HepG2 (cell line): ENCODE measurements at regions not wholly inside any gene's neighbourhood (a gene's known extent, or its start where the extent isn't known, plus 50 kb on each side); places are given as distances from the start of the nearest gene placed in this dataset.

Experiments
- ATAC-seq: fragments of 200-7000 bp; cut with Tn5 transposase; 3 replicates; pipeline ENCODE4 v1.9.1; 2020; ENCODE audit warnings: mild to moderate bottlenecking, moderate library complexity
- BruUV-seq: library from RNA; stranded (reverse); fragments of 400-500 nt; replicated peaks from 2 replicates; lab custom pipeline; 2021; lab: Mats Ljungman, UMichigan
- CTCF ChIA-PET: fragments of 300-600 bp; formaldehyde crosslinking; extraction: SDS; loops from one replicate; lab custom pipeline; 2021; ENCODE audit warnings: low total read pairs, inconsistent platforms, low intra/inter-chr PET ratio; lab: Yijun Ruan, JAX
- POLR2A ChIA-PET: fragments of 350-600 bp; sonication (Branson Sonifier 250); formaldehyde crosslinking; loops from one replicate; lab custom pipeline; 2020; ENCODE audit warnings: antibody characterized with exemption, inconsistent platforms; lab: Yijun Ruan, JAX
- DNase-seq: peaks from one replicate; pipeline ENCODE4 v3.0.0-alpha.2; 2015; ENCODE audit warnings: low spot score
- FAIRE-seq: peaks from 3 replicates; lab custom pipeline; 2011; peaks lifted over from hg19 to GRCh38; lab: Jason Lieb, UNC
- H2AFZ ChIP-seq: one replicate; pipeline ENCODE4 v1.6.1; 2011; ENCODE audit warnings: low read length, inconsistent platforms
- H3K27ac ChIP-seq: fragments of 300-600 bp; 3 replicates; pipeline ENCODE4 v1.8.0; 2011; ENCODE audit warnings: mixed run types, mild to moderate bottlenecking, mixed read lengths, low read length, inconsistent platforms; ENCODE audit not compliant: insufficient read depth; ENCODE audit errors: extremely low read length
- H3K27me3 ChIP-seq, 2 experiments: fragments of 200-600 bp in 1 of 2; 2 replicates in 1 of 2; 3 replicates in 1 of 2; pipeline versions ENCODE4 v1.6.0 to v1.8.0; 2011; ENCODE audit warnings: low read length in 2 of 2, mild to moderate bottlenecking in 2 of 2, moderate library complexity in 2 of 2, inconsistent platforms in 1 of 2; ENCODE audit not compliant: insufficient read depth in 2 of 2, control insufficient read depth in 1 of 2
- H3K36me3 ChIP-seq, 2 experiments: fragments of 200-600 bp in 1 of 2; replicated peaks in 1 of 2; 2 replicates in 1 of 2; 3 replicates in 1 of 2; pipeline versions ENCODE4 v1.5.1 to v1.8.0; 2011; ENCODE audit warnings: low read length in 2 of 2, inconsistent platforms in 1 of 2; ENCODE audit not compliant: insufficient read depth in 2 of 2, control insufficient read depth in 1 of 2
- H3K4me1 ChIP-seq: 2 replicates; pipeline ENCODE4 v1.5.1; 2012; ENCODE audit warnings: low read length, inconsistent platforms; ENCODE audit not compliant: insufficient read depth
- H3K4me2 ChIP-seq: 2 replicates; pipeline ENCODE4 v1.6.0; 2011; ENCODE audit warnings: low read depth, low read length, inconsistent platforms
- H3K4me3 ChIP-seq, 3 experiments: fragments of 200-600 bp in 1 of 3; sonication (generic), shearing (Covaris generic) in 1 of 3; replicated peaks in 1 of 3; 2 replicates each; pipeline ENCODE4 v1.5.1; 2011 to 2016; ENCODE audit warnings: low read length in 3 of 3, inconsistent platforms in 2 of 3, low read depth in 2 of 3, mild to moderate bottlenecking in 2 of 3, control low read depth in 1 of 3, mixed read lengths in 1 of 3; ENCODE audit not compliant: insufficient read depth in 1 of 3
- H3K79me2 ChIP-seq: one replicate; pipeline ENCODE4 v1.6.1; 2011; ENCODE audit warnings: low read length, inconsistent platforms; ENCODE audit not compliant: insufficient read depth
- H3K9ac ChIP-seq: 2 replicates; pipeline ENCODE4 v1.6.0; 2011; ENCODE audit warnings: mild to moderate bottlenecking, low read depth, low read length, inconsistent platforms; ENCODE audit not compliant: insufficient read depth
- H3K9me3 ChIP-seq: 2 replicates; pipeline ENCODE4 v1.5.1; 2012; ENCODE audit warnings: mild to moderate bottlenecking, low read length
- H4K20me1 ChIP-seq: 2 replicates; pipeline ENCODE4 v1.6.0; 2011; ENCODE audit warnings: inconsistent platforms, mild to moderate bottlenecking, low read length, moderate library complexity; ENCODE audit not compliant: insufficient read depth
- FOSL2 ChIP-seq: sonication (generic); formaldehyde crosslinking; IDR thresholded peaks from 2 replicates; pipeline ENCODE4 v1.4.0; 2020; ENCODE audit warnings: missing genetic modification reagents
- HOMEZ ChIP-seq: IDR thresholded peaks from 2 replicates; pipeline ENCODE4 v1.6.1; 2016; ENCODE audit warnings: low read depth
- JUNB ChIP-seq: sonication (generic); formaldehyde crosslinking; IDR thresholded peaks from 2 replicates; pipeline ENCODE4 v1.8.0; 2022; ENCODE audit warnings: missing genetic modification reagents, mild to moderate bottlenecking, borderline replicate concordance
- RXRA ChIP-seq: sonication (generic); formaldehyde crosslinking; IDR thresholded peaks from 2 replicates; pipeline ENCODE4 v1.5.1; 2020; ENCODE audit warnings: missing genetic modification reagents
- SAFB2 ChIP-seq: sonication (generic); formaldehyde crosslinking; IDR thresholded peaks from 2 replicates; pipeline ENCODE4 v1.5.1; 2020; ENCODE audit warnings: missing genetic modification reagents, low read depth, mild to moderate bottlenecking, borderline replicate concordance
- SMARCE1 ChIP-seq: fragments of 450-650 bp; IDR thresholded peaks from 2 replicates; pipeline ENCODE4 v1.6.1; 2017; ENCODE audit warnings: borderline replicate concordance
- SMC3 ChIP-seq: IDR thresholded peaks from 2 replicates; pipeline ENCODE4 v1.6.1; 2011; ENCODE audit warnings: low read length, improper control_type of control experiment
- SOX5 ChIP-seq: IDR thresholded peaks from 2 replicates; pipeline ENCODE4 v1.6.1; 2016; ENCODE audit warnings: borderline replicate concordance
- TFDP2 ChIP-seq: sonication (generic); formaldehyde crosslinking; IDR thresholded peaks from 2 replicates; pipeline ENCODE4 v1.4.0; 2020; ENCODE audit warnings: missing genetic modification reagents
- TP53 ChIP-seq: sonication (generic); formaldehyde crosslinking; conservative IDR thresholded peaks from 2 replicates; pipeline ENCODE4 v1.4.0; 2020; ENCODE audit warnings: missing genetic modification reagents
- ZBTB33 ChIP-seq: sonication (generic); formaldehyde crosslinking; IDR thresholded peaks from 2 replicates; pipeline ENCODE4 v1.4.0; 2020; ENCODE audit warnings: missing genetic modification reagents
- ZFP37 ChIP-seq: sonication (generic); formaldehyde crosslinking; IDR thresholded peaks from 2 replicates; pipeline ENCODE4 v1.4.0; 2020; ENCODE audit warnings: missing genetic modification reagents, borderline replicate concordance
- ZNF34 ChIP-seq: sonication (generic); formaldehyde crosslinking; IDR thresholded peaks from 2 replicates; pipeline ENCODE4 v1.4.0; 2020; ENCODE audit warnings: mild to moderate bottlenecking, missing genetic modification reagents, borderline replicate concordance
- ZNF431 ChIP-seq: sonication (generic); formaldehyde crosslinking; IDR thresholded peaks from 2 replicates; pipeline ENCODE4 v1.9.0; 2022; ENCODE audit warnings: missing genetic modification reagents, low read depth, mild to moderate bottlenecking, borderline replicate concordance
- ZNF446 ChIP-seq: sonication (generic); formaldehyde crosslinking; IDR thresholded peaks from 2 replicates; pipeline ENCODE4 v1.5.0; 2020; ENCODE audit warnings: mild to moderate bottlenecking, missing genetic modification reagents
- ZNF484 ChIP-seq: sonication (generic); formaldehyde crosslinking; IDR thresholded peaks from 2 replicates; pipeline ENCODE4 v1.5.1; 2020; ENCODE audit warnings: mild to moderate bottlenecking, low read depth, missing genetic modification reagents, borderline replicate concordance
- ZNF556 ChIP-seq: sonication (generic); formaldehyde crosslinking; IDR thresholded peaks from 2 replicates; pipeline ENCODE4 v1.4.0; 2020; ENCODE audit warnings: mild to moderate bottlenecking, missing genetic modification reagents, borderline replicate concordance
- ZNF564 ChIP-seq: sonication (generic); formaldehyde crosslinking; IDR thresholded peaks from 2 replicates; pipeline ENCODE4 v1.8.1; 2023; ENCODE audit warnings: mild to moderate bottlenecking, missing genetic modification reagents
- ZSCAN5A ChIP-seq: sonication (generic); formaldehyde crosslinking; IDR thresholded peaks from 2 replicates; pipeline ENCODE4 v1.8.0; 2022; ENCODE audit warnings: mild to moderate bottlenecking, missing genetic modification reagents, borderline replicate concordance
- WGBS: methylation state at CpG from one replicate; pipeline ENCODE4 v1.1.6; 2017; ENCODE audit warnings: low lambda C conversion rate; 5-methylcytosine and 5-hydroxymethylcytosine counted together
- in situ Hi-C: cut with HindIII; loops from 2 replicates; pipeline ENCODE4 v1.10.0; 2017; ENCODE audit warnings: low pct_unique_long_range_greater_than_20kb; ENCODE audit not compliant: extremely low pct_ligation_motif_present
- intact Hi-C: fragments of 100-400 bp; cut with micrococcal nuclease; formaldehyde crosslinking; loops from one replicate; pipeline ENCODE4 v1.10.0; 2022; ENCODE audit not compliant: unreplicated experiment

GRCh38 chr21:20343186-20343585 is 655.0 kb upstream of the NCAM2 start (continued):
- no peak for TF ChIP-seq ZBTB33 (CRISPR knock-in tag)
- TF ChIP-seq JUNB (CRISPR knock-in tag), result no peak
- TF ChIP-seq HOMEZ (CRISPR knock-in tag), result no peak
- TF ChIP-seq SAFB2 (CRISPR knock-in tag), result no peak
- TF ChIP-seq ZSCAN5A (CRISPR knock-in tag), result no peak
- no peak for TF ChIP-seq SOX5 (CRISPR knock-in tag)
- TF ChIP-seq ZNF431 (CRISPR knock-in tag), result no peak
- TF ChIP-seq ZNF564, result no peak

GRCh38 chr21:20351138-20351537 is 647.1 kb upstream of the NCAM2 start:
- 1% methylated on average over 4 of the region's 4 CpGs for WGBS

More at GRCh38 chr21:20351138-20351537, 647.1 kb upstream of the NCAM2 start:
- no peak for FAIRE-seq
- Histone ChIP-seq H3K9ac (no peak overlapping the region), H3K27me3 (no peaks in the 10 kb centered on the region), H3K36me3 (no peaks in the 10 kb centered on the region), H3K4me3 (no peak overlapping the region), H3K9me3 (peaks cover 83% of the 10 kb centered on the region), H3K79me2 (no peaks in the 10 kb centered on the region), H3K27ac (no peak overlapping the region), H3K4me1 (no peaks in the 10 kb centered on the region), H2AFZ (no peak overlapping the region), H4K20me1 (no peaks in the 10 kb centered on the region), H3K4me2 (no peak overlapping the region)
- intact Hi-C loops (no loop called here), in situ Hi-C loops (no loop called here)
- ChIA-PET POLR2A (no interaction called here), CTCF (no interaction called here)
- no peak for ATAC-seq
- DNase-seq, result no peak
- no peak for TF ChIP-seq SMARCE1
- no peak for TF ChIP-seq SMC3
- TF ChIP-seq TP53 (CRISPR knock-in tag), result no peak
- TF ChIP-seq ZNF34 (CRISPR knock-in tag), result no peak
- no peak for TF ChIP-seq FOSL2 (CRISPR knock-in tag)
- TF ChIP-seq ZNF484, result no peak
- no peak for TF ChIP-seq TFDP2
- TF ChIP-seq RXRA, result no peak
- no peak for TF ChIP-seq ZFP37
- no peak for TF ChIP-seq ZNF556
- no peak for TF ChIP-seq ZNF446
- BruUV-seq, result no TSS peak
